ENCODE measurements at regions not wholly inside any gene's neighbourhood (a gene's known extent, or its start where the extent isn't known, plus 50 kb on each side); places are given as distances from the start of the nearest gene placed in this dataset.

- ATAC-seq: no peak
- intact Hi-C loops (cut with DNase I): no loop called here
- no peak for DNase-seq (ENCODE audit: low spot score)
Measured at GRCh38 chr4:175457956-175458355, 354.1 kb downstream of the GPM6A start.

GRCh38 chr4:175459571-175459970 lies 352.5 kb downstream of the GPM6A start:
- no peak for ATAC-seq
- intact Hi-C loops (cut with DNase I): no loop called here

GRCh38 chr4:175460414-175460813 lies 351.6 kb downstream of the GPM6A start:
- no peak for ATAC-seq
- intact Hi-C loops (cut with DNase I): no loop called here
- no peak for DNase-seq (ENCODE audit: low spot score)

More at GRCh38 chr4:175459571-175459970, 352.5 kb downstream of the GPM6A start:
- no peak for DNase-seq (ENCODE audit: low spot score)

- no peak for ATAC-seq
- no peak for DNase-seq (ENCODE audit: low spot score)
- intact Hi-C loops (cut with DNase I): no loop called here
Measured at GRCh38 chr4:175469514-175469913, 342.6 kb downstream of the GPM6A start.

GRCh38 chr4:175470131-175470530 lies 341.9 kb downstream of the GPM6A start:
- intact Hi-C loops (cut with DNase I): no loop called here
- DNase-seq (ENCODE audit: low spot score) (no peak), ATAC-seq (no peak)

GRCh38 chr4:175480404-175480803 lies 331.7 kb downstream of the GPM6A start:
- intact Hi-C loops (cut with DNase I): no loop called here
- no peak for ATAC-seq
- no peak for DNase-seq (ENCODE audit: low spot score)

GRCh38 chr4:175499735-175500352 lies 312.2 kb downstream of the GPM6A start:
- DNase-seq (ENCODE audit: low spot score): no peak
- intact Hi-C loops (cut with DNase I): no loop called here
- ATAC-seq: peak; percentile 26

- no peak for DNase-seq (ENCODE audit: low spot score)
- intact Hi-C loops (cut with DNase I): no loop called here
- ATAC-seq: no peak
Measured at GRCh38 chr4:175504318-175504717, 307.7 kb downstream of the GPM6A start.

GRCh38 chr4:175509320-175509719 lies 302.7 kb downstream of the GPM6A start:
- no peak for ATAC-seq
- intact Hi-C loops (cut with DNase I): no loop called here
- DNase-seq (ENCODE audit: low spot score): no peak

- DNase-seq (ENCODE audit: low spot score) (no peak), ATAC-seq (no peak)
- intact Hi-C loops (cut with DNase I): no loop called here
Measured at GRCh38 chr4:175511861-175512260, 300.2 kb downstream of the GPM6A start.

- DNase-seq (ENCODE audit: low spot score) (no peak), ATAC-seq (no peak)
- intact Hi-C loops (cut with DNase I): no loop called here
Measured at GRCh38 chr4:175514174-175514573, 297.9 kb downstream of the GPM6A start.

- DNase-seq (ENCODE audit: low spot score) (no peak), ATAC-seq (no peak)
- intact Hi-C loops (cut with DNase I): no loop called here
Measured at GRCh38 chr4:175530655-175531054, 281.4 kb downstream of the GPM6A start.

- DNase-seq (ENCODE audit: low spot score): no peak
- ATAC-seq: no peak
- intact Hi-C loops (cut with DNase I): no loop called here
Measured at GRCh38 chr4:175531405-175532091, 280.5 kb downstream of the GPM6A start.

- intact Hi-C loops (cut with DNase I): no loop called here
- ATAC-seq (peak; percentile 36), DNase-seq (ENCODE audit: low spot score) (no peak)
Measured at GRCh38 chr4:175536852-175537453, 275.1 kb downstream of the GPM6A start.

- DNase-seq (ENCODE audit: low spot score): no peak
- ATAC-seq: no peak
- intact Hi-C loops (cut with DNase I): no loop called here
Measured at GRCh38 chr4:175539498-175539897, 272.6 kb downstream of the GPM6A start.

GRCh38 chr4:175540151-175540550 lies 271.9 kb downstream of the GPM6A start:
- intact Hi-C loops (cut with DNase I): no loop called here
- DNase-seq (ENCODE audit: low spot score): no peak
- no peak for ATAC-seq

GRCh38 chr4:175540732-175541131 lies 271.3 kb downstream of the GPM6A start:
- ATAC-seq (no peak), DNase-seq (ENCODE audit: low spot score) (no peak)
- intact Hi-C loops (cut with DNase I): no loop called here

GRCh38 chr4:175542786-175543185 lies 269.3 kb downstream of the GPM6A start:
- ATAC-seq (no peak), DNase-seq (ENCODE audit: low spot score) (no peak)
- intact Hi-C loops (cut with DNase I): no loop called here

- intact Hi-C loops (cut with DNase I): no loop called here
- no peak for ATAC-seq
- no peak for DNase-seq (ENCODE audit: low spot score)
Measured at GRCh38 chr4:175559126-175559525, 252.9 kb downstream of the GPM6A start.

- no peak for ATAC-seq
- DNase-seq (ENCODE audit: low spot score): no peak
- intact Hi-C loops (cut with DNase I): no loop called here
Measured at GRCh38 chr4:175559526-175559925, 252.5 kb downstream of the GPM6A start.

GRCh38 chr4:175560604-175561003 lies 251.5 kb downstream of the GPM6A start:
- peak; percentile 45 for ATAC-seq
- intact Hi-C loops (cut with DNase I): no loop called here
- DNase-seq (ENCODE audit: low spot score): no peak
